ENCODE measurements at regions not wholly inside any gene's neighbourhood (a gene's known extent, or its start where the extent isn't known, plus 50 kb on each side); places are given as distances from the start of the nearest gene placed in this dataset.

GRCh38 chr7:8939446-8939845, 506.0 kb downstream of the NXPH1 start:
- Histone ChIP-seq H3K4me1 (ENCODE audit: control insufficient read depth, insufficient read depth, low read length) (no peaks in the 10 kb centered on the region), H3K27me3 (ENCODE audit: control insufficient read depth, insufficient read depth, low read length, poor library complexity, severe bottlenecking) (no peaks in the 10 kb centered on the region), H3K27ac (ENCODE audit: low read depth, low read length) (no peak overlapping the region), H3K36me3 (ENCODE audit: control insufficient read depth, insufficient read depth, low read length) (no peaks in the 10 kb centered on the region), H3K4me3 (ENCODE audit: low read length) (no peak overlapping the region), H3K9ac (ENCODE audit: extremely low read depth, low read length, poor library complexity, severe bottlenecking) (no peak overlapping the region), H3K9me3 (ENCODE audit: control insufficient read depth, low read length) (no peaks in the 10 kb centered on the region)
- Mint-ChIP-seq H3K27ac (no peak overlapping the region), H3K36me3 (ENCODE audit: low read depth) (no peaks in the 10 kb centered on the region), H3K27me3 (ENCODE audit: insufficient read depth) (no peaks in the 10 kb centered on the region), H3K9me3 (no peaks in the 10 kb centered on the region), H3K4me1 (no peaks in the 10 kb centered on the region), H3K4me3 (no peak overlapping the region)
- TF ChIP-seq CTCF (conservative IDR thresholded peaks at IDR 0.05) = no peak
- WGBS, 2 experiments (ENCODE audit: insufficient coverage in 1 of 2, insufficient read length in 1 of 2) = 97 to 100% methylated on average over 1 of the region's 1 CpG
- DNase-seq = no peak

- H3K9ac ChIP-seq (ENCODE audit: extremely low read depth, low read length, poor library complexity, severe bottlenecking) = no peak overlapping the region
- no peak for TF ChIP-seq CTCF (conservative IDR thresholded peaks at IDR 0.05)
- DNase-seq = no peak
- H3K36me3 Mint-ChIP-seq (ENCODE audit: low read depth) = no peaks in the 10 kb centered on the region
- H3K4me3 Mint-ChIP-seq = no peak overlapping the region
- H3K27me3 Mint-ChIP-seq (ENCODE audit: insufficient read depth) = no peaks in the 10 kb centered on the region
- H3K4me1 ChIP-seq (ENCODE audit: control insufficient read depth, insufficient read depth, low read length) = no peaks in the 10 kb centered on the region
- H3K4me3 ChIP-seq (ENCODE audit: low read length) = no peak overlapping the region
- no peaks in the 10 kb centered on the region for H3K27me3 ChIP-seq (ENCODE audit: control insufficient read depth, insufficient read depth, low read length, poor library complexity, severe bottlenecking)
- WGBS, 2 experiments (ENCODE audit: insufficient coverage in 1 of 2, insufficient read length in 1 of 2) = 95 to 100% methylated on average over 1 to 2 of the region's 2 CpGs
- H3K27ac ChIP-seq (ENCODE audit: low read depth, low read length) = no peak overlapping the region
- H3K36me3 ChIP-seq (ENCODE audit: control insufficient read depth, insufficient read depth, low read length) = no peaks in the 10 kb centered on the region
- H3K9me3 ChIP-seq (ENCODE audit: control insufficient read depth, low read length) = no peaks in the 10 kb centered on the region
- H3K9me3 Mint-ChIP-seq = no peaks in the 10 kb centered on the region
- H3K4me1 Mint-ChIP-seq = no peaks in the 10 kb centered on the region
- no peak overlapping the region for H3K27ac Mint-ChIP-seq
Observed at GRCh38 chr7:8963722-8964121, 530.3 kb downstream of the NXPH1 start.

GRCh38 chr7:8965177-8965576, 531.8 kb downstream of the NXPH1 start:
- Mint-ChIP-seq H3K36me3 (ENCODE audit: low read depth) (no peaks in the 10 kb centered on the region), H3K4me1 (no peaks in the 10 kb centered on the region), H3K27me3 (ENCODE audit: insufficient read depth) (no peaks in the 10 kb centered on the region), H3K9me3 (no peaks in the 10 kb centered on the region), H3K27ac (no peak overlapping the region), H3K4me3 (no peak overlapping the region)
- Histone ChIP-seq H3K4me3 (ENCODE audit: low read length) (no peak overlapping the region), H3K4me1 (ENCODE audit: control insufficient read depth, insufficient read depth, low read length) (no peaks in the 10 kb centered on the region), H3K9ac (ENCODE audit: extremely low read depth, low read length, poor library complexity, severe bottlenecking) (no peak overlapping the region), H3K36me3 (ENCODE audit: control insufficient read depth, insufficient read depth, low read length) (no peaks in the 10 kb centered on the region), H3K27ac (ENCODE audit: low read depth, low read length) (no peak overlapping the region), H3K27me3 (ENCODE audit: control insufficient read depth, insufficient read depth, low read length, poor library complexity, severe bottlenecking) (no peaks in the 10 kb centered on the region), H3K9me3 (ENCODE audit: control insufficient read depth, low read length) (no peaks in the 10 kb centered on the region)
- TF ChIP-seq CTCF (conservative IDR thresholded peaks at IDR 0.05) = no peak
- whole genome bisulfite sequencing, 2 experiments (ENCODE audit: insufficient coverage in 1 of 2, insufficient read length in 1 of 2) = 93% methylated on average over 3 of the region's 3 CpGs
- no peak for DNase-seq
